ENCODE measurements at regions not wholly inside any gene's neighbourhood (a gene's known extent, or its start where the extent isn't known, plus 50 kb on each side); places are given as distances from the start of the nearest gene placed in this dataset.

- no peak for DNase-seq (ENCODE audit: low read depth)
- no peak overlapping the region for H3K4me3 ChIP-seq (ENCODE audit: low read depth, low read length)
- no peak for TF ChIP-seq CTCF (IDR thresholded peaks at IDR 0.05; ENCODE audit: low read depth, low read length)
- no peak for TF ChIP-seq MAX (IDR thresholded peaks at IDR 0.05; ENCODE audit: low read depth, low read length)
- TF ChIP-seq MYC (IDR thresholded peaks at IDR 0.05; ENCODE audit: low read depth, low read length) = no peak
- no peak for TF ChIP-seq POLR2A (IDR thresholded peaks at IDR 0.05; ENCODE audit: extremely low read depth, insufficient read length)
Measured at GRCh38 chr10:84997870-84998269, 669.5 kb downstream of the CCSER2 start.

GRCh38 chr10:84999929-85000328, 671.5 kb downstream of the CCSER2 start:
- no peak for TF ChIP-seq CTCF (IDR thresholded peaks at IDR 0.05; ENCODE audit: low read depth, low read length)
- TF ChIP-seq MAX (IDR thresholded peaks at IDR 0.05; ENCODE audit: low read depth, low read length) = no peak
- no peak overlapping the region for H3K4me3 ChIP-seq (ENCODE audit: low read depth, low read length)
- no peak for DNase-seq (ENCODE audit: low read depth)

- H3K4me3 ChIP-seq (ENCODE audit: low read depth, low read length) = no peak overlapping the region
- no peak for DNase-seq (ENCODE audit: low read depth)
- TF ChIP-seq MYC (IDR thresholded peaks at IDR 0.05; ENCODE audit: low read depth, low read length) (no peak), POLR2A (IDR thresholded peaks at IDR 0.05; ENCODE audit: extremely low read depth, insufficient read length) (no peak), CTCF (IDR thresholded peaks at IDR 0.05; ENCODE audit: low read depth, low read length) (no peak), MAX (IDR thresholded peaks at IDR 0.05; ENCODE audit: low read depth, low read length) (no peak)
Measured at GRCh38 chr10:85003083-85003482, 674.7 kb downstream of the CCSER2 start.

GRCh38 chr10:85008488-85009184, 680.2 kb downstream of the CCSER2 start:
- H3K4me3 ChIP-seq (ENCODE audit: low read depth, low read length) = no peak overlapping the region
- no peak for TF ChIP-seq MAX (IDR thresholded peaks at IDR 0.05; ENCODE audit: low read depth, low read length)
- no peak for TF ChIP-seq CTCF (IDR thresholded peaks at IDR 0.05; ENCODE audit: low read depth, low read length)
- no peak for TF ChIP-seq POLR2A (IDR thresholded peaks at IDR 0.05; ENCODE audit: extremely low read depth, insufficient read length)
- no peak for TF ChIP-seq MYC (IDR thresholded peaks at IDR 0.05; ENCODE audit: low read depth, low read length)
- DNase-seq (ENCODE audit: low read depth) = no peak

- no peak for DNase-seq (ENCODE audit: low read depth)
- H3K4me3 ChIP-seq (ENCODE audit: low read depth, low read length) = no peak overlapping the region
- TF ChIP-seq MYC (IDR thresholded peaks at IDR 0.05; ENCODE audit: low read depth, low read length) (no peak), CTCF (IDR thresholded peaks at IDR 0.05; ENCODE audit: low read depth, low read length) (no peak), MAX (IDR thresholded peaks at IDR 0.05; ENCODE audit: low read depth, low read length) (no peak), POLR2A (IDR thresholded peaks at IDR 0.05; ENCODE audit: extremely low read depth, insufficient read length) (no peak)
Measured at GRCh38 chr10:85012305-85012704, 683.9 kb downstream of the CCSER2 start.
